ENCODE measurements at regions not wholly inside any gene's neighbourhood (a gene's known extent, or its start where the extent isn't known, plus 50 kb on each side); places are given as distances from the start of the nearest gene placed in this dataset. TPM values are rescaled to one million over a fixed set of nuclear protein-coding genes. Genes with fewer than 3 reads are reported as not detected.
"Not testable (repeated sequence)": the region's sequence is repeated elsewhere in the genome, so short reads cannot be mapped to it uniquely, and the experiment has no call there.

GRCh38 chr10:45250694-45251075 lies 64.7 kb downstream of the OR13A1 start:
- not testable (repeated sequence) for H3K27ac ChIP-seq (replicated peaks; ENCODE audit: low read length); H2BK5ac ChIP-seq (ENCODE audit: low read length); H3K79me1 ChIP-seq (ENCODE audit: low read depth, low read length); H3K4me1 ChIP-seq (ENCODE audit: control insufficient read depth in 2 of 2, insufficient read depth in 1 of 2, low read depth in 1 of 2, low read length in 2 of 2); H3K23ac ChIP-seq (ENCODE audit: low read depth, low read length, poor library complexity); H3K18ac ChIP-seq (ENCODE audit: low read length); H3K9me3 ChIP-seq (replicated peaks in 1 of 2; ENCODE audit: control insufficient read depth in 2 of 2, insufficient read depth in 1 of 2, low read depth in 1 of 2, low read length in 2 of 2); H2BK12ac ChIP-seq (ENCODE audit: low read length); H2BK15ac ChIP-seq (ENCODE audit: low read length); H3K27me3 ChIP-seq (ENCODE audit: control insufficient read depth in 3 of 3, insufficient read depth in 3 of 3, low read depth in 1 of 3, low read length in 3 of 3); H2AK5ac ChIP-seq (ENCODE audit: low read depth, low read length); H4K91ac ChIP-seq (ENCODE audit: low read depth, low read length, poor library complexity); H3K4me3 ChIP-seq (ENCODE audit: low read length in 2 of 2); H4K8ac ChIP-seq (ENCODE audit: low read depth, low read length); H3K4ac ChIP-seq (ENCODE audit: low read length); H3K9ac ChIP-seq (ENCODE audit: low read depth, low read length, poor library complexity); H3K14ac ChIP-seq (ENCODE audit: low read length); H3K4me2 ChIP-seq (ENCODE audit: insufficient read depth, low read length, poor library complexity, severe bottlenecking); DNase-seq (ENCODE audit: low spot score); H2AFZ ChIP-seq (ENCODE audit: low read length); H3K36me3 ChIP-seq (replicated peaks in 1 of 2; ENCODE audit: control insufficient read depth in 2 of 2, insufficient read depth in 2 of 2, low read length in 2 of 2); H2BK120ac ChIP-seq (ENCODE audit: low read depth, low read length)
- WGBS, 2 donors (ENCODE audit: extremely low coverage in 2 of 2, insufficient read length in 2 of 2, insufficient replicate concordance in 1 of 2): no CpG with 5 or more reads among the region's 6 CpGs

Small RNAs in the stretch of these regions (small RNA-seq; reads per million reads assigned to genes)
- gene AL512324.1 (ENCODE audit: insufficient read depth) (not detected), gene MIR3156-1 (ENCODE audit: insufficient read depth) (not detected), gene RNU6-1207P (ENCODE audit: insufficient read depth) (not detected)

Measured in neuronal stem cell (in vitro differentiated cells).